HG03442 (cell line): ENCODE measurements at regions not wholly inside any gene's neighbourhood (a gene's known extent, or its start where the extent isn't known, plus 50 kb on each side); places are given as distances from the start of the nearest gene placed in this dataset.

Source experiments
- ATAC-seq: cut with Tn5 transposase; IDR thresholded peaks from one replicate; pipeline ENCODE4 v1.9.1; 2021; ENCODE audit warnings: mild to moderate bottlenecking, moderate library complexity; ENCODE audit not compliant: unreplicated experiment

GRCh38 chr2:235165136-235165535 lies 213.3 kb downstream of the SH3BP4 start:
- ATAC-seq, result no peak

- no peak for ATAC-seq
Observed at GRCh38 chr2:235165631-235166030, 213.8 kb downstream of the SH3BP4 start.

- no peak for ATAC-seq
Observed at GRCh38 chr2:235168174-235168979, 216.6 kb downstream of the SH3BP4 start.

GRCh38 chr2:235170016-235170415 lies 218.2 kb downstream of the SH3BP4 start:
- ATAC-seq, result no peak

- no peak for ATAC-seq
Observed at GRCh38 chr2:235170536-235171521, 219.0 kb downstream of the SH3BP4 start.

- no peak for ATAC-seq
Observed at GRCh38 chr2:235171550-235172031, 219.8 kb downstream of the SH3BP4 start.

GRCh38 chr2:235180642-235181041 lies 228.8 kb downstream of the SH3BP4 start:
- ATAC-seq, result no peak

GRCh38 chr2:235183786-235184185 lies 232.0 kb downstream of the SH3BP4 start:
- no peak for ATAC-seq

GRCh38 chr2:235187806-235188205 lies 236.0 kb downstream of the SH3BP4 start:
- no peak for ATAC-seq

- no peak for ATAC-seq
Observed at GRCh38 chr2:235191486-235191885, 239.7 kb downstream of the SH3BP4 start.

- ATAC-seq, result no peak
Observed at GRCh38 chr2:235191978-235192377, 240.2 kb downstream of the SH3BP4 start.

GRCh38 chr2:235194351-235194750 lies 242.5 kb downstream of the SH3BP4 start:
- no peak for ATAC-seq

GRCh38 chr2:235194836-235195235 lies 243.0 kb downstream of the SH3BP4 start:
- no peak for ATAC-seq

- ATAC-seq, result no peak
Observed at GRCh38 chr2:235195921-235196320, 244.1 kb downstream of the SH3BP4 start.

- ATAC-seq, result no peak
Observed at GRCh38 chr2:235199128-235199527, 247.3 kb downstream of the SH3BP4 start.

- no peak for ATAC-seq
Observed at GRCh38 chr2:235200216-235200615, 248.4 kb downstream of the SH3BP4 start.

- no peak for ATAC-seq
Observed at GRCh38 chr2:235201756-235202155, 249.9 kb downstream of the SH3BP4 start.

- ATAC-seq, result no peak
Observed at GRCh38 chr2:235204948-235205347, 253.1 kb downstream of the SH3BP4 start.

GRCh38 chr2:235206399-235206798 lies 254.6 kb downstream of the SH3BP4 start:
- ATAC-seq, result no peak

GRCh38 chr2:235206980-235207579 lies 255.3 kb downstream of the SH3BP4 start:
- ATAC-seq, result no peak

- ATAC-seq, result no peak
Observed at GRCh38 chr2:235211056-235211455, 259.2 kb downstream of the SH3BP4 start.
